B cell (primary cell): ENCODE measurements at regions not wholly inside any gene's neighbourhood (a gene's known extent, or its start where the extent isn't known, plus 50 kb on each side); places are given as distances from the start of the nearest gene placed in this dataset.

Source experiments
- EZH2 ChIP-seq: IDR thresholded peaks from 2 replicates; pipeline ENCODE4 v1.6.1; 2012; ENCODE audit warnings: borderline replicate concordance, low read depth, mild to moderate bottlenecking, moderate library complexity, low read length; ENCODE audit not compliant: insufficient read depth, poor library complexity, severe bottlenecking
- TF ChIP-seq, protein P1 (sequence below): fragments of 200-600 bp; IDR thresholded peaks from one replicate; pipeline ENCODE4 v1.8.0; 2022; ENCODE audit warnings: antibody characterized with exemption, mild to moderate bottlenecking

DNA sequence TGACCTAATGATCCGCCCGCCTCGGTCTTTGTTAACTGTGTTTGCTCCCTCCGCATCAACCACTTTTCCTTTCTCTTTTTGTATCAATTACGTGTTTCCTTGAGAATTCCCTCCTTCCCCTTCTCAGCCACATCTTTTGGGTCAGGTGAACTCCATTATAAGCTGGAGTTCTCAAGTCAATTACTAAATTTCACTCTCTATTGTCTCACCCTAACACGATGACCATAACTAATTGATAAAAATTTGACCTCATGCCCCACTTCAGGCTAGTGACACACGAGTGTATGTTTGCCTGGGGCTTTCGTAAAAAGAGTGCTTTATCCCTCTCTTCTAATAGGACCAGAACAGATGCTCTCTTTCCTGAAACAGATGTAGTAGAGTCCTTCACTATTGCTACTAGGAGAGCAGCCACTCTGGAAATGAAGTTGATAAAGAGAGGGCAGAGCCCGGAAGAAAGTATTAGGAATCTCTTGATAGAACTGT is 403.6 kb upstream of the ANXA10 start:
- no peak for TF ChIP-seq EZH2
- TF ChIP-seq, protein P1, sequence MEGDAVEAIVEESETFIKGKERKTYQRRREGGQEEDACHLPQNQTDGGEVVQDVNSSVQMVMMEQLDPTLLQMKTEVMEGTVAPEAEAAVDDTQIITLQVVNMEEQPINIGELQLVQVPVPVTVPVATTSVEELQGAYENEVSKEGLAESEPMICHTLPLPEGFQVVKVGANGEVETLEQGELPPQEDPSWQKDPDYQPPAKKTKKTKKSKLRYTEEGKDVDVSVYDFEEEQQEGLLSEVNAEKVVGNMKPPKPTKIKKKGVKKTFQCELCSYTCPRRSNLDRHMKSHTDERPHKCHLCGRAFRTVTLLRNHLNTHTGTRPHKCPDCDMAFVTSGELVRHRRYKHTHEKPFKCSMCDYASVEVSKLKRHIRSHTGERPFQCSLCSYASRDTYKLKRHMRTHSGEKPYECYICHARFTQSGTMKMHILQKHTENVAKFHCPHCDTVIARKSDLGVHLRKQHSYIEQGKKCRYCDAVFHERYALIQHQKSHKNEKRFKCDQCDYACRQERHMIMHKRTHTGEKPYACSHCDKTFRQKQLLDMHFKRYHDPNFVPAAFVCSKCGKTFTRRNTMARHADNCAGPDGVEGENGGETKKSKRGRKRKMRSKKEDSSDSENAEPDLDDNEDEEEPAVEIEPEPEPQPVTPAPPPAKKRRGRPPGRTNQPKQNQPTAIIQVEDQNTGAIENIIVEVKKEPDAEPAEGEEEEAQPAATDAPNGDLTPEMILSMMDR, result no peak
